VCaP (cell line): ENCODE measurements at regions not wholly inside any gene's neighbourhood (a gene's known extent, or its start where the extent isn't known, plus 50 kb on each side); places are given as distances from the start of the nearest gene placed in this dataset.
"Not testable (repeated sequence)": the region's sequence is repeated elsewhere in the genome, so short reads cannot be mapped to it uniquely, and the experiment has no call there.

Experiments used
- H3K27ac ChIP-seq: fragments of 450-650 bp; 2 replicates; pipeline ENCODE4 v1.5.1; 2017
- CTCF ChIP-seq: fragments of 450-650 bp; conservative IDR thresholded peaks from 2 replicates; pipeline ENCODE4 v1.5.1; 2017; ENCODE audit warnings: mild to moderate bottlenecking, moderate library complexity

GRCh38 chr2:62603154-62603712 is 97.2 kb upstream of the TMEM17 start:
- no peak overlapping the region for H3K27ac ChIP-seq
- no peak for TF ChIP-seq CTCF

GRCh38 chr2:62599674-62600410 is 93.8 kb upstream of the TMEM17 start:
- H3K27ac ChIP-seq: not testable (repeated sequence)

GRCh38 chr2:62597323-62597722 is 91.3 kb upstream of the TMEM17 start:
- H3K27ac ChIP-seq: no peak overlapping the region
- no peak for TF ChIP-seq CTCF

- no peak for TF ChIP-seq CTCF
- no peak overlapping the region for H3K27ac ChIP-seq
Observed at GRCh38 chr2:62596061-62596921, 90.3 kb upstream of the TMEM17 start.

- no peak for TF ChIP-seq CTCF
- no peak overlapping the region for H3K27ac ChIP-seq
Observed at GRCh38 chr2:62595474-62595873, 89.5 kb upstream of the TMEM17 start.

- no peak overlapping the region for H3K27ac ChIP-seq
- TF ChIP-seq CTCF: no peak
Observed at GRCh38 chr2:62593825-62594224, 87.8 kb upstream of the TMEM17 start.

GRCh38 chr2:62591491-62591890 is 85.5 kb upstream of the TMEM17 start:
- no peak overlapping the region for H3K27ac ChIP-seq
- no peak for TF ChIP-seq CTCF
